Activated naive CD4-positive, alpha-beta T cell treated with anti-CD3 and anti-CD28 coated beads, Interleukin-2, amount 10 ng/mL, durations not matched to agents 7 days and 5 days (primary cell): ENCODE measurements at regions not wholly inside any gene's neighbourhood (a gene's known extent, or its start where the extent isn't known, plus 50 kb on each side); places are given as distances from the start of the nearest gene placed in this dataset.
"Not testable (repeated sequence)": the region's sequence is repeated elsewhere in the genome, so short reads cannot be mapped to it uniquely, and the experiment has no call there.

Experiments
- CTCF ChIA-PET: fragments of 350-600 bp; sonication (Branson Sonifier 250); formaldehyde crosslinking; loops from one replicate; lab custom pipeline; 2021; ENCODE audit warnings: antibody characterized with exemption; lab: Charles Lee
- DNase-seq: peaks from one replicate; pipeline ENCODE4 v3.0.0-alpha.2; 2020
- H3K27ac Mint-ChIP-seq: one replicate; pipeline ENCODE4 v1.8.0; 2021; ENCODE audit warnings: mild to moderate bottlenecking, moderate library complexity, mixed read lengths
- H3K27me3 Mint-ChIP-seq: one replicate; pipeline ENCODE4 v1.8.0; 2021; ENCODE audit warnings: mild to moderate bottlenecking, mixed read lengths
- H3K36me3 Mint-ChIP-seq: one replicate; pipeline ENCODE4 v1.8.0; 2021; ENCODE audit warnings: mixed read lengths
- H3K4me1 Mint-ChIP-seq: one replicate; pipeline ENCODE4 v1.8.0; 2021; ENCODE audit warnings: mixed read lengths
- H3K4me3 Mint-ChIP-seq: one replicate; pipeline ENCODE4 v1.8.0; 2021; ENCODE audit warnings: mild to moderate bottlenecking, moderate library complexity, mixed read lengths
- H3K9me3 Mint-ChIP-seq: one replicate; pipeline ENCODE4 v1.8.0; 2021; ENCODE audit warnings: mixed read lengths

DNA sequence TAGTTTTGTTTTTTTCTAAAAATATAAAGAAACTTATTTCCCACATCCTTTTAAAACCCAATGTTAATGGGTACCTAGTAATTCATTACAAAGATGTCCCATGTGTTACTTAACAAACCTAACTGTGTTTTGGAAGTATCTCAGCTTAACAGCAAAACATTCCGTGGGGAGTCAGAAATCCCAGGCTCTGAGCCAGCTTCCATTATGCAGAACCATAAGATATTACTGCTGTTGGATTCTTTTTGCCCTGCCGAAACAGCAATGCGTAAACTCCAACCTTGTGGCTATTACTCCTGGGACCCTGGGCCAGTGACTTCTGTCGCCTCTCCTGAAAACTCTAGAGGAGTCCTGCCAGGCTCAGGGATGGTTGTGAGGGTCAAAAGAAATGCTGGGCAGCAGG, 174.1 kb downstream of the UXS1 start:
- Mint-ChIP-seq H3K36me3 (peaks cover 3% of the 10 kb centered on the region), H3K27ac (no peak overlapping the region), H3K27me3 (peaks cover 14% of the 10 kb centered on the region), H3K4me1 (peaks cover 7% of the 10 kb centered on the region), H3K9me3 (no peaks in the 10 kb centered on the region), H3K4me3 (no peak overlapping the region)
- CTCF ChIA-PET, result no interaction called here
- no peak for DNase-seq

DNA sequence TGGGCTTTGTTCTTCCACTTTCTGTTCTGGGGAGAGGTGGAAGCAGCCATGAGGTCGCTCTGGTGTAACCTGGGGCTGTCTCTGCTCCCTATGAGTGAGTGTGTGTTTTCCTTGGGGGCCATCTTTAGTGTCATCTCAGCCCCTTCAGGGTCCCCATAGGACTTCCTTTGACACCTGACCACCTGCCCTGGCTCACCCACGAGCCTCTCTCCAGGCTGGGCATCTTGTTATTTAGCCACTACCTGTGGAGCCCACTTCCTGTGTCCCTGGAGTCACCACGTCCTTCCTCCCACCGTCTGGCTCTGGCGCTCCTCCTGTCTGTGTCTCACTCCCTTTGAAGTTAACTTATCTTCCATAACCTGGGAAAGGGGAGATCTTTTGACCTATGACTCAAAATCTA, 176.0 kb downstream of the UXS1 start:
- H3K27ac Mint-ChIP-seq, result no peak overlapping the region

DNA sequence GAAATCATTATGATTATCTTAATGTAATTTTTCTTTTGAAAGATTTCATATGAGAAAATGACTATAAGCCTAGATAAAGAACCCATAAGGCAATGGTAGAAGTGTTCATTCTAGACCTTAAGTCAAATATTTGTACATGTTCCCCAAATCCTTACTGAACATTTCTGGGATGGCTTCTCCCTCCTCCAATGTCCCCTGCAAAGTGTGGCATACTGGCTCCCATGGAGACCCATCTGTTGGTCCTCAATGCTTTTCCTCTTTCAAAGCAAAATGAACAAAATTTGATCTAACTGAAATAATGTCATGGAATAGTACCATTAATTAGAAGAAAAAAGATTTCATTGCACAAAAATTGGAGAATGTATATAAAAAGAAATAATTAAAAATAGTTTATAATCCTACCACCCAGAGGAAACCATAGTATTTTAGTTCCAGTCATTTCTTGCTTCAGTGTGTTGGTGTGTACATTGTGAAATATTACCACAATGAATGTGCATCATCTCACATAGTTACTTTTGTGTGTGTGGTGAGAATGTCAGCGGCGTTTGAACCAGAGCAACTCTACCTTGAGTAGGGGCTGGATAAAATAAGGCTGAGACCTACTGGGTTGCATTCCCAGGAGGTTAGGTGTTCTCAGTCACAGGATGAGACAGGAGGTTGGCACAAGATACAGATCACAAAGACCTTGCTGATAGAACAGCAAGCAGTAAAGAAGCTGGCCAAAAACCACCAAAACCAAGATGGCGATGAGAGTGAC, 181.3 kb downstream of the UXS1 start:
- no peak for DNase-seq
- Mint-ChIP-seq H3K27me3 (no peaks in the 10 kb centered on the region), H3K27ac (no peak overlapping the region), H3K4me1 (peaks cover 1% of the 10 kb centered on the region), H3K4me3 (no peak overlapping the region), H3K9me3 (peaks cover 9% of the 10 kb centered on the region), H3K36me3 (peaks cover 6% of the 10 kb centered on the region)
- CTCF ChIA-PET, result no interaction called here

More for the DNA sequence above, 176.0 kb downstream of the UXS1 start:
- Mint-ChIP-seq H3K4me3 (no peak overlapping the region), H3K4me1 (peaks cover 7% of the 10 kb centered on the region), H3K27me3 (peaks cover 4% of the 10 kb centered on the region), H3K36me3 (peaks cover 3% of the 10 kb centered on the region), H3K9me3 (no peaks in the 10 kb centered on the region)
- DNase-seq, result no peak
- CTCF ChIA-PET, result no interaction called here

DNA sequence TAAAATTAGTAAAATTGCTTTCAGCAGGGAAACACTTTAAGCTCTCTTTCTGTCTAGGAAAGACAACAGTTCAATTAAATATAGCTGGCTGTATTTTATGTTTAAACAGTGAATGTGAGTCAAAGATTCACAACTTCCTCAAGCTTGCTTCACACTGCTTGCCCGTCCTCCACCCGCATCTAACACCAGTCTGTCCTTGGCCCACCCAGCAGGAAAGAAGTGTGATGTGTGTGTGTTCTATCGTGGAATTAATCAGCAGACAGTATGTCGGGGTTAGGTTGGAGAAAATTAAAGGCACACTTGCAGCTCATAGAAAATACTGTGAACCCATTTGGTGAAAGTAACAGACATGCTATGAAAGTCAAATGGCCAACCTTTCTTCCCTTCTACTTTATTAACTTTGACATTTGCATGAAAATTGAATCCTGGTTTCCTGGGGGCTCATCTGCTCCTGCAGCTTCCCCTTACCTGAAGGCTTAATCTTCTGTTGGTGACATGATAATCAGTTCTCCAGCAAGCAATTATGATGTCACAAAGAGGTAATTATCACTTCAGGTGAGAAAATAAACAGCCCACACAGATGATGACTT, 182.0 kb downstream of the UXS1 start:
- H3K27ac Mint-ChIP-seq, result no peak overlapping the region
- peaks cover under 1% of the 10 kb centered on the region for H3K27me3 Mint-ChIP-seq
- H3K4me1 Mint-ChIP-seq, result no peaks in the 10 kb centered on the region
- CTCF ChIA-PET, result interaction anchor here (0.8 kb wide), 1 partner anchor 423 kb away, joined by 4 read pairs; no protein-coding TSS in a partner anchor
- peaks cover 16% of the 10 kb centered on the region for H3K9me3 Mint-ChIP-seq
- peaks cover 10% of the 10 kb centered on the region for H3K36me3 Mint-ChIP-seq
- H3K4me3 Mint-ChIP-seq, result no peak overlapping the region
- DNase-seq, result no peak

DNA sequence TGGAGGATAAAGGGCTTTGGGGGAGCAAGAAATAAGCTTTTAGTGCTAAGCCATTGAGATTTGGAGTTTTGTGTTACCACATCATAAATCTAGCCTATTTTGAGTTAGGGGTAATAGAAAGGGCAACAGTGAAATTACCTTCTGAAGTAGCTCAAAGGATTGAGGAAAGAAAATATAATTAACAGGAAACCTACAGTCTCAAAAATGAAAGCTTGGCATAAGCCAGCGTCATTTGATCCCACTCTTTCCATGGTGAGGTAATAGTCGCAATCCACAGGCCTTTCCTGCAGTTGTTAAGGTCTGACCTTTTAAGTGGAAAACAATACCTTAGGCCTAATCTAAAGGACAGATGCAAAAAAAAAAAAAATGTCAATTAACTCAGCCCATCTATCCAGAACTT, 182.7 kb downstream of the UXS1 start:
- Mint-ChIP-seq H3K4me1 (no peaks in the 10 kb centered on the region), H3K36me3 (peaks cover 12% of the 10 kb centered on the region), H3K9me3 (peaks cover 23% of the 10 kb centered on the region), H3K27ac (no peak overlapping the region), H3K27me3 (peaks cover 4% of the 10 kb centered on the region), H3K4me3 (no peak overlapping the region)
- CTCF ChIA-PET, result interaction anchor here (0.8 kb wide), 1 partner anchor 423 kb away, joined by 4 read pairs; no protein-coding TSS in a partner anchor
- no peak for DNase-seq

DNA sequence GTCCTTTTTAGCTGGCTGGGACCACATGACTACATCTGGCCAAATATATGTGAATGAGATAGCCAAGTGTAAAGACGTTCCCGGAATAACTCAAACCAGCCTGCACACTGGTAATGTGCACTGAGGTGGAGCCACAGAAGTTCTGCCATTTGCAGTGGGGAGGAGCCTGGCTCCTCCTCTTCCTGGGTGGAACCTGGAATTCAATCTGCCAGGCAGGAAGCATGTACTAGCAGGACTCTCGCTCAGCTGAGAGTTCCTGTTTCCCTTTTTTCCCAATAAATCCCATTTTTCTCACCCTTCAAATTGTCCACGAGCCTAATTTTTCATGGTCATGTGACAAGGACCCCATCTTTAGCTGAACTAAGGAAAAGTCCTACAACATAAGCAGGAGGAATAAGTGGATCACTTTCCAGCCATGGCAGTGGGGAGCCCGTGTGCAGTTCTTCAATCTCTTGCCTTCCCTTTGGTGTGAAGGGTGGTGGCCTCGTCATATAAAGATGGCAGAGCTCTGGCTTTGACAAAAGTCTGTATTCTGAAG, 183.2 kb downstream of the UXS1 start:
- CTCF ChIA-PET, result no interaction called here
- peaks cover 15% of the 10 kb centered on the region for H3K36me3 Mint-ChIP-seq

DNA sequence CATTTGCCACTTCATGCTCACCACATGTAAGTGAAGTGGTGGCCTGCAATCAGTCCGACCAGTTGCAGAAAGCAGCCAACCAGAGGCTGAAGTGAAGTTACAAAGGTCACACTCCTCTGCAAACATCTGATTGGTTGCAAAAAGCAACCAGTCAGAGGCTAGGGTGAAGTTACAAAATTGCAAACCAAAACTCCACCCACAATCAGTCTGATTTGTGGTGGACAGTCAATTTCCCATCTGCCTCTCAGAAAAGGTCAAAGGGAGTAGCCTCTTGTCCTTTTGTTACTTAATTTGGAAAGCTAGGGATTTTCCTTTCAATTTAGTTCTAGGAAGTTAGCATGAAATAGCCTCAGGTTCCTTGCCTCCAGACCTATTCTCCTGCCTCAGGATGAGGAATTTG, 185.0 kb downstream of the UXS1 start:
- no peak overlapping the region for H3K27ac Mint-ChIP-seq
- peaks cover 38% of the 10 kb centered on the region for H3K9me3 Mint-ChIP-seq
- H3K4me1 Mint-ChIP-seq, result no peaks in the 10 kb centered on the region
- no peak overlapping the region for H3K4me3 Mint-ChIP-seq
- peaks cover 19% of the 10 kb centered on the region for H3K36me3 Mint-ChIP-seq
- CTCF ChIA-PET, result no interaction called here
- H3K27me3 Mint-ChIP-seq, result peaks cover 7% of the 10 kb centered on the region
- DNase-seq, result no peak

More for the DNA sequence above, 183.2 kb downstream of the UXS1 start:
- Mint-ChIP-seq H3K4me1 (no peaks in the 10 kb centered on the region), H3K4me3 (no peak overlapping the region), H3K27me3 (peaks cover 7% of the 10 kb centered on the region), H3K27ac (no peak overlapping the region), H3K9me3 (peaks cover 28% of the 10 kb centered on the region)
- no peak for DNase-seq

DNA sequence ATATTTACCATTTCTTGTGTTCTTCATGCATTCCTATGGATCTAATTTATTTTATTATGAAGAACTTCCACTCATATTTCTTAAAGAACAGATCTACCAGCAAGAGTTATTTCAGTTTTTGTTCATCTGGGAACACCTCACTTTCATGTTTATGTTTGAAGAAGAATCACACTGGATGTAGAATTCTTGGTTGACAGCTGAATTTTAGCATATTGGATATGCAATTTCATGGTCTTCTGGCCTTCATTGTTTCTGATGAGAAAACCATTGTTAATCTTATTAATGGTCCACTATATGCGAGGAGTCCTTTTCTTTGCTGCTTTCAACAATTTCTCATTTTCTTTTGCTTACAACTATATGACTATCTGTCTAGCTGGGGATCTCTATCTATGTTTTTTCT, 189.2 kb downstream of the UXS1 start:
- no peaks in the 10 kb centered on the region for H3K4me1 Mint-ChIP-seq
- H3K4me3 Mint-ChIP-seq, result no peak overlapping the region
- peaks cover 22% of the 10 kb centered on the region for H3K36me3 Mint-ChIP-seq
- no peak overlapping the region for H3K27ac Mint-ChIP-seq
- DNase-seq, result no peak
- H3K9me3 Mint-ChIP-seq, result peaks cover 48% of the 10 kb centered on the region
- H3K27me3 Mint-ChIP-seq, result peaks cover 11% of the 10 kb centered on the region
- CTCF ChIA-PET, result interaction anchor here (1.2 kb wide), 1 partner anchor 80 kb away, joined by 3 read pairs; no protein-coding TSS in a partner anchor

DNA sequence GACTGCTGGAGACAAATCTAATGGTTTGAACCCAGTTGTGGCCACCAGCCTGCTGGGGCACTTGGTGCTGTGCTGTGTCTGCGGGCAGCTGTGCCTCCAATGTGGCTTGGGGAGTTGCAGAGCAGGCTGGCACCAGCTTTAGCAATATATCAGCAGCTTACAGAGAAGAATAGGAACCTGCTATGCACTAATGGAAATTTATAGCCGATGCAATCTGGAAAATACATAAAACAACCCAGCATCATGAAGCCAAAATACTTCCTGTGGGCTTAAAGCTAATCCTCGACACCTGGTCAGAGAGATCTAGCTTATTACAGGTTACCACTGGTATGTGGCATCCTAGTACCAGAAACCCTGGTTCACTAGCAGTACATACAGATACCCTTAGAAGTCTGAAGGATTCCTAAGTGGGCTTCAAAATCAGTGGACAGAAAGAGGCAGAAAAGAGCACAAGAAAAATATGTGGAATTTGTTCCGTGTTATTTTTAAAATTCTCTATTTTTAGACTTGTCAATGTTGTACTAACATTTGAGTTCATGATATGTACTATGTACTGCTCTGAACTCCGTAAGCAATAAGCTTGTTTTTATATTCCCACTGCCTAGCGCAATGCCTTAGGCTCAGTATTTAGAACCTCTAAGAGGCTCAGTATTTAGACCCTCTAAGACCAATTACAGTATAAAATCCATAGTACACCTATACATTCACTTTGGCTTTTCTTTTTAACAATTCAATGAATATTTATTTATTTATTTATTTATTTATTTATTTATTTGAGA, 194.7 kb downstream of the UXS1 start:
- Mint-ChIP-seq H3K36me3 (peaks cover 18% of the 10 kb centered on the region), H3K4me3 (no peak overlapping the region), H3K9me3 (peaks cover 28% of the 10 kb centered on the region), H3K27ac (no peak overlapping the region), H3K4me1 (peaks cover 4% of the 10 kb centered on the region), H3K27me3 (peaks cover 17% of the 10 kb centered on the region)
- CTCF ChIA-PET, result no interaction called here
- no peak for DNase-seq

DNA sequence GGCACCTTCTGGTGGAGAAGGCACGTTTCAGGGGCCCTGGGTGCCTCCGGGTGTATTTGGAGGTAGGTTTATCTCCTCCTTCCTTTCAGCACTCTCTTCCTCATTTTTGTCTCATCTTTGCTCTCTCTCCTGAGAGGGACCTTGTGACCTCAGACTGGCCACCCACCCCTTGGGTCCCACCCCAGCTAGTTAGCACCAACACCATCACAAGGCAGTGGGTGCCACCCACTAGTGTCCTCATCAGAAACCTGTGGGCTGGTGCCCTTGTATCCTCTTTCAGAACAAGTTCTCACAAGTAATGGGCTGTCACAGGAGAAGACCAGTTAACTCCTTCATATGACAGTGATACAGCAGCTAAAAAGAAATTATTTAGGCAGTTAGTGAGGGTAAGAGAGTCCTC, 196.4 kb downstream of the UXS1 start:
- Mint-ChIP-seq H3K9me3 (peaks cover 40% of the 10 kb centered on the region), H3K27me3 (peaks cover 17% of the 10 kb centered on the region)

DNA sequence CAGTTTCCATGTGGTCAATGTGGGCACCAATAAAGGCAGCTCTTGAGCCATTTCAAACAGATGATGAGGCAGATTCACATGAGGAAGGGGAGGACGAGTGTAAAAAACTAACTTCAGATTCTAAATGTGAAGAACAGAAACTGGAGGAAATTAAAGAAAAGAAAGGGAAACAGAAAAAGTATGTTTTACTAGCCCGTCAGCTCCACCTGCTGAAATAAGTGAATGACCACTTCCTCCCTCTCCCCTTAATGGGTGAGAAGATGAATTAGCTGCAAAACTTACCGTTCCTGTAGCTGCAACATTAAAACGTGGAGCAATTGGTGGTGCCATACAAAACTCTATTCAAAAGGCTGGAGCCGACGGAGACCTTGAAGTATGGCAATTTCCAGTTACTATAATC, 203.5 kb downstream of the UXS1 start:
- Mint-ChIP-seq H3K27ac (peak overlapping the region; percentile 43), H3K4me1 (peaks cover 61% of the 10 kb centered on the region)
- DNase-seq, result no peak

More for the DNA sequence above, 196.4 kb downstream of the UXS1 start:
- CTCF ChIA-PET, result no interaction called here
- Mint-ChIP-seq H3K4me1 (peaks cover 15% of the 10 kb centered on the region), H3K27ac (no peak overlapping the region), H3K36me3 (peaks cover 33% of the 10 kb centered on the region), H3K4me3 (no peak overlapping the region)
- DNase-seq, result no peak

DNA sequence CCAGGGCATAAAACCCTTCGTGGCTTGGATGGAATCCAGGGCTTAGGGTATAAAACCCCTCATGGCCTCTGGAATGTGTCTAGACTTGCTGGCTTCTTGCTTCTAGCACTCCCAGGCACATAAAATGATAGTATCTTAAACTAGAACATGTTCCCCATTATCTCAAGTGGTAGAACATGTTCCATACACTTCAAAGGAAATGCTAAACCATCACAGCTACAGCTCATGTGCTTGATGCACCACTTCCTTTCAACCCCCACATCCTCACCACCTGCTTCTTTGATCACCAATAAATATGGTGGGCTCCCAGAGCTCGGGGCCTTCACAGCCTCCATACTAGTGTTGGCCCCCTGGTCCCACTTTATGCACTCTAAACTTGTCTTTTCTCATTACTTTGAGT, 204.3 kb downstream of the UXS1 start:
- peak; percentile 38 for DNase-seq
- Mint-ChIP-seq H3K4me1 (peaks cover 68% of the 10 kb centered on the region), H3K36me3 (peaks cover 50% of the 10 kb centered on the region), H3K9me3 (peaks cover 54% of the 10 kb centered on the region), H3K27ac (peak overlapping the region; percentile 35)
- H3K4me3 Mint-ChIP-seq, H3K27me3 Mint-ChIP-seq, CTCF ChIA-PET: not testable (repeated sequence)

More for the DNA sequence above, 203.5 kb downstream of the UXS1 start:
- Mint-ChIP-seq H3K9me3 (peaks cover 58% of the 10 kb centered on the region), H3K4me3 (no peak overlapping the region), H3K36me3 (peaks cover 54% of the 10 kb centered on the region), H3K27me3 (no peaks in the 10 kb centered on the region)
- CTCF ChIA-PET, result interaction anchor here (1.1 kb wide), 1 partner anchor 94 kb away, joined by 3 read pairs; no protein-coding TSS in a partner anchor

DNA sequence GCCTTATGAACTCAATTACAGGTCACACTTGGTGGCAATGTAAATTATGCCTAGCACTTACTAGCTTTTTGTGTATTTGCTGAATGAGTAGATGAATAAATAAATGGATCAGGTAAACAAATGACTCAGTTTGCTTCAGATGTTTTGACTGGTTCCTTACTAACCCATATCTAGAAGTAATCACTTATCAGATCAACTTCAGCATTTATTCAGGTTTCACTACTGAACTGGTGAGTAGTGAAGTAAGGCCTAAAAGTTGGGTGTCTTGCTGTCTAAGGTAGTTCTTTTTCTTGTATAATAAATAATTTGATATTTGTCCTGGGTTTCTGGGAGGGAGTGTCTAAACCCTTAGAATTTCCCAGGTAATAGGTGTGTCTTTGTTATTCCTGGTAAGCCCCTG, 205.0 kb downstream of the UXS1 start:
- Mint-ChIP-seq H3K4me3 (no peak overlapping the region), H3K36me3 (peaks cover 43% of the 10 kb centered on the region), H3K27ac (no peak overlapping the region), H3K9me3 (peaks cover 47% of the 10 kb centered on the region), H3K27me3 (no peaks in the 10 kb centered on the region), H3K4me1 (peaks cover 65% of the 10 kb centered on the region)
- CTCF ChIA-PET, result no interaction called here
- DNase-seq, result no peak

DNA sequence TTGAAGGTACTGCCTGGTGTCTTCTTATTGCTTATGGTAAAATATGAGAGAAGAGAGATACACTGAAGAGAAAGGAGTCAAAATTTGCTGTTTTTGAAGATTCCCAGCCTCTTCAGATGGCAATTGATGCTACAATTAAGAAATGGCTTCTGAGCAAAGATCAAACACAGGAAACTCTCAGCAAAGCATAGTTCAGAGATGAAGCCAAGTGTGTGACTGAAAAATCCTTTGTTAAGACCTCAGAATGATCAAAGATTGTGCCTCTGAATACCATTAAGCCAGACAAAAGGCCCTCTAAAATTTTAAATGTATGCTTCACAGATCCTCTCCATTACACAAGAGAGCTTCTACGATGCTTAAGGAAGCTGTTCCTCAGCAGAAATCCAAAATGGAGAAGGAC, 216.3 kb downstream of the UXS1 start:
- CTCF ChIA-PET, result interaction anchor here (0.7 kb wide), 1 partner anchor 105 kb away, joined by 3 read pairs; no protein-coding TSS in a partner anchor
- no peak overlapping the region for H3K4me3 Mint-ChIP-seq
- H3K36me3 Mint-ChIP-seq, result peaks cover 5% of the 10 kb centered on the region
- H3K9me3 Mint-ChIP-seq, result peaks cover 9% of the 10 kb centered on the region
- H3K4me1 Mint-ChIP-seq, result peaks cover 21% of the 10 kb centered on the region
- no peak for DNase-seq
- no peak overlapping the region for H3K27ac Mint-ChIP-seq
- peaks cover 7% of the 10 kb centered on the region for H3K27me3 Mint-ChIP-seq
